HG03565 (cell line): ENCODE measurements at regions not wholly inside any gene's neighbourhood (a gene's known extent, or its start where the extent isn't known, plus 50 kb on each side); places are given as distances from the start of the nearest gene placed in this dataset.
A peak's percentile ranks its signal among the peaks of the same experiment; 100 is the strongest.

ENCODE experiments used
- ATAC-seq: cut with Tn5 transposase; IDR thresholded peaks from one replicate; pipeline ENCODE4 v1.9.1; 2021; ENCODE audit warnings: mild to moderate bottlenecking, moderate library complexity; ENCODE audit not compliant: unreplicated experiment

DNA sequence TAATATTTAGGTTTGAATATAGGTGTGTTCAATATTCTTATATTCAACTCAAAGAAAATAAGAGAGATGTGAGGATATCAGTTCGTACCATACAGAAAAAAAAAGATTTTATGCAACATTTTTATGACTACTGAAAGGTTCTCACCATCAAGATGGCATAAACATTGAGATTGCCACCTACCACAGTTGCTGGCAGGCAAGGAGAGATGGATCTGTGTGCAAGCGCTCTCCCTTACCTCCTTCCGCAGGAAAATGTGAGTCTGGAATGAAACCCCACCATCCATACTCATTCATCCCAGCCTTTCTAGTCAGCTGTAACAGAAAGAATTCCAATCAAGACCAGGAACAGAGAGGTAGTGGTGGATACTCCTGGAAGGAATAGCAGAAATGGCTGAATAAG, 376.9 kb downstream of the PPP3CA start:
- no peak for ATAC-seq

- ATAC-seq: no peak
Observed at GRCh38 chr4:100969925-100970324, 377.4 kb downstream of the PPP3CA start.

DNA sequence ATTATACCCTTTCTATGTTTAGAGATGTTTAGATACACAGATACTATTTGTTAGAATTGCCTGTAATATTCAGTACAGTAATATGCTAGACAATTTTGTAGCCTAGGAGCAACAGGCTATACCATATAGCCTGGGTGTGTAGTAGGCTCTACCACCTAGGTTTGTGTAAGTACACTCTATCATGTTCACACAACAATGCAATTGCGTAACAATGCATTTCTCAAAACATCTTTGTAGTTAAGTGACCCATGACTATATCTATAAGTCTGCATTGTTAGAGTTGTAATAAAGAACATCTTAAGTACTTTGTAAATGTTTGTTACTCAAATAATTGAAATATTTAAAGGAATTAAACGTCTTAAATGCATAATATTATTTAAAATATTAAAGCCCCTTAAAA, 379.3 kb downstream of the PPP3CA start:
- no peak for ATAC-seq

DNA sequence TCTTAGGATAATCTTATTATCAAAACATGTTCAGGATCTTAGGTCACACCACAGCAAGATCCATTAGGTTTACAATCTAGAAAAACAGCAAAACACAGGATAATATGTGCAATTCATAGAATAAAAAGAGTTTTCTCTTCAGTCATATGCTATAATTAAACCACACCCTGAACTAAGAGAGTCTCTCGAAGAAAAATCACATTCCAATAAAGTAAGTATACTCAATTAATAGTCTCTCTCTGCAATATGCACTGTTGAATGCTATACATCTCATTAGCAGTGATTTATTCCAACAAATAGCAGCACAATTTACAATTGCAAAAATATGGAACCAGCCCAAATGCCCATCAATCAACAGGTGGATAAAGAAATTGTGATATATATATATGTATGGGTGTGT, 383.7 kb downstream of the PPP3CA start:
- no peak for ATAC-seq

- peak; percentile 63 for ATAC-seq
Observed at GRCh38 chr4:100962698-100963097, 384.6 kb downstream of the PPP3CA start.

GRCh38 chr4:100960232-100960631, 387.1 kb downstream of the PPP3CA start:
- no peak for ATAC-seq

DNA sequence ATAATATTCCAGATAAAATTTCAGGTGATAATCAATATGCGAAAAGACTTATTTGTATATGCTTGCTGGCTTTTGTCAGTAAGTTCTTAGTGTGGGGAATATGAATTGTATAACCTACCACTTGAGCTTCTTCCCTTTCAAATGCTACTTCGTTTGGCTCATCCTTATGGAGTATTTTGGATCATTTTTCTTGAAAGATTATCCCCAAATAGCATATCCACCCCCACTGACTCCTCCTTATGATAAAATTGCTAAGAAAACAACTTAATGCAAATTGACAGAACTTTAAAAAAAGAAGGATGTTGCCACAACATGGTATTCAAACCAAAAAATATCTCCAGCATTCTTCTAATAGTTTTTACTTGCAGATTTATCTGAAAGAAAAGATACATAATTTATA, 393.3 kb downstream of the PPP3CA start:
- no peak for ATAC-seq

- no peak for ATAC-seq
Observed at GRCh38 chr4:100953616-100954015, 393.7 kb downstream of the PPP3CA start.

- ATAC-seq: no peak
Observed at GRCh38 chr4:100952590-100952989, 394.7 kb downstream of the PPP3CA start.

GRCh38 chr4:100949350-100949935, 397.9 kb downstream of the PPP3CA start:
- no peak for ATAC-seq

DNA sequence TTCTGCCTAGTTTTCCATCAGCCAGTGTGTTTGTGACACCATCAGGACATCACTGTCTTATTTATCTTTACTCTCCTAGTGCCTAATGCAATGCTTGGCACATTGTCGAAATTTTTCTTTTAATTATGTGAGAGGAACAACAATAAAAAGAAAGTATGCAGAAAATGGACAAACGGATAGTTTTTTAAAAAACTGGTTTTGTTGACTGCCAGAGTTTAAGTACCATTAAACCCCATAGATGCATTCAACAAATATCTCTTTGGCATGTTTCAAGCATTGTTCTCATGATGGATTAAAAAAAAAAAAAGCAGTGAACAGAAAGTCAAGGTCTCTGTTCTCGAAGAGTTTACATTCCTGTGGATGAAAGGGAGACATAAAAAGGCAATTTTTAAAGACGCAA, 398.4 kb downstream of the PPP3CA start:
- ATAC-seq: no peak

- no peak for ATAC-seq
Observed at GRCh38 chr4:100945789-100946188, 401.5 kb downstream of the PPP3CA start.

DNA sequence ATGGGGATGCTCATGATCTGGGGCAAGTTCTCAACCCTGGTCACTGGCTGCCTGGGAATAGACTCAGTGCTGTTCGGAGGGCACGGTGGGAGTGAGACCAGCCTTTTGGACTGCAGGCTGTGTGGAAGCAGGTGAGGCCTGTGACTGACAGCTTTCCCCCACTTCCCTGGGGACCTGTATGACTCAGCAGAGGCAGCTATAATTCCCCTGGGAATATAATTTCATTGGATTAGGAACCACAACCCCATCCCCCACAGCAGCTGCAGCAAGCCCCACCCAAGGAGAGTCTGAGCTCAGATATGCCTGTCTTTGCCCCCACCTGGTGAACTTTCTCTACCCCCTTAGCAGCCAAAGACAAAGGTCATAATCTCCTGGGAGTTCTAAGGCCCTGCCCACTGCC, 408.6 kb downstream of the PPP3CA start:
- ATAC-seq: no peak

DNA sequence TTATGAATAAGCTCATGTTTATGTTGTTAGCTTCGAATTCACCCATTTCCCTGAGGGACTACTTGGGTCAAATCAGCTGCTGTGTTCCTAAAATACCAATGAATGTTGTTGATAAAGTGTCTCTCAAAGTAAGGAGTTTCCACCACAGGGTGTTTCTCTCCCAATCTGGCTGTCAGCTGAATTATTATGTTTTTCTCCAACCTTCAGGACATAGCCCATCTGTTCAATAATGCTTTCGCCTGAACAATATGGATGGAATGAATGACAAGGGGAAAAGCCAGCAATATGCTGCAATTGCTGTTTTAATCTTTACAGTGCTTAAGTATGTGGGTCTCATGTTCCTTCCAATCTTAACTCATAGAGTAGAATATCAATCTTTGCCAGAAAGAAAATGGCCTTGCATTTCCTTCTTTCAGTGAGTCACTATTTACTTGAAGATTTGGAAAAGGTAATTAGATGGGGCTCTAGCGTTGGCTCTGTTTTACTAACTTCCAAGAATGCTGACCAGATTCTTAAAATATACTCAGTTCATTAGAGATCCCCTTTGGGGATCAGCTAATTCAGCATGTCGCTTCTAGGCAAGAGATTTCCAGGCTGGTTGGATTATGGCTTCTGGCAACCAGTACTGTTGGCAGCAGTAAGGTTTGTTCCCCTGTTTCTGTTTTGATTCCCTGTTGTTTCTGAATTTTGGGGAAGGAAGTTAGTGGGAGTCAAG, 410.5 kb downstream of the PPP3CA start:
- no peak for ATAC-seq

DNA sequence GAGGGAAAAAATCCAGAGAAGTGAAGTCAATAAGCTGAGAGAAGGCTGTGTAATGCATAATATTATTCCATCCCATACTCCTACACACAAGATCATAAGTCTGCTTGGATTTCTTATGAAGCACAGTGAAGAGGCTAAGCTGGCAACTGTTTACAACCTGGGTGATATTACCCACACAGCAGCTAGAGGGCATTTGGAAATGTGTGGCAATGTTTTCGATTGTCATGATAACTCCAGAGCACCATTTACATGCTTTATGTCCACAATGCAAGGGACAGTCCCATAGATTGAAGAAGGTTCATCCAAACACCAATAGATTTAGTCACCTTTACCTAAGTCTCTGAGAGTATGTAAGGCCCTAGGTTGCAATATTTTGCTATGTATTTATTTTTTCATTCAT, 412.2 kb downstream of the PPP3CA start:
- ATAC-seq: no peak

DNA sequence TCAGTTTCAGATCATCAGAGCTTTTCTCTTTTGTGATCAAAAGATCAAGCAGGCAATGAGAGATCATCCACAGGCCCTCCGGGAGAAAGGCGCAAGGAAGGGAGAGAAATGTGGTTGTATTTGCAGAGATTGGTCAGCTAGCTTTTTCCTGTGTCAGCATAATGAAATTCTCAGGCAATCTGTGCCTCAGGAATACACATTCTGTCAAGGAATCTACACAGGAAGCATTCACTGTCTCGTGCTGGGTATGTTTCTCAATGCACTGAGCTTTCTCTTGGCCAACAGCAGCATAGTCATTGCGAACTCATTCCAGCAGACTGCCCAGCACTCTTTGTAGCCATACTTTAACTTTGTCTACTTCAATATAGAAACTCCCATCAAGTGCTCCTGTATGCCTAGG, 413.7 kb downstream of the PPP3CA start:
- no peak for ATAC-seq

GRCh38 chr4:100929758-100930157, 411.9 kb upstream of the EMCN start:
- ATAC-seq: no peak

- no peak for ATAC-seq
Observed at GRCh38 chr4:100929135-100929534, 411.3 kb upstream of the EMCN start.

DNA sequence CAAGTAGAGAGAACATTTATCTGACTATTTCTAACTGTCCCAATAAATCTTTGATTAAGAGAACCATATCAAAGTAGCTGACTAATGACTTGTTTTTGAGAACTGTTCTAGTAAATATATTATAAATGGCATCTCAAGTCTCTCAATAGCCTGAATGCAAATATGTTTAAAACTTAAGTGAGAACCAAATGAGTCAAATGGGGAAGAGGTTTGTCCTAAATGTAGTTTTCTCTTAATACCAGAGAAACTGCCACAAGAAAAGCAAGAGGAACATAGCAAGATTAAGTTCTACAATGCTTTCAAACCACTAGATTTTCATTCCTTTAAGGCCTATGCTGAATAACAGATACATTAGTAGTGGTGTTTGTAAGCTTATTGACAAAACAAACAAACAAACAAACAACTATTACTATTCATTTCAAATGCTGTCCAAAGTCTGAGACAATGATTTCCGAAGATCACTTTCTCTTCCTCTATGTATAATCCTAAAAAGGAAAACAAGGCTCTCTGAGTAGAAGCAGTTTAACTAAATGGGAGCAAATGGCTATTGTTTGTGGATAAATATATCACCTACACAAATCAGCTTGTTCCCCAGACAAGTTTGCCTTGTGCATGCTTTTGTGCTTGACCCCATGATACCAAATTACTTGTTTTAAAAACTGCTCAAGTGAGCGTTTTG, 408.4 kb upstream of the EMCN start:
- ATAC-seq: peak; percentile 73

GRCh38 chr4:100913685-100914084, 395.9 kb upstream of the EMCN start:
- ATAC-seq: no peak

- ATAC-seq: no peak
Observed at GRCh38 chr4:100908540-100908939, 390.7 kb upstream of the EMCN start.
